ENCODE measurements at regions not wholly inside any gene's neighbourhood (a gene's known extent, or its start where the extent isn't known, plus 50 kb on each side); places are given as distances from the start of the nearest gene placed in this dataset.
"Not testable (repeated sequence)": the region's sequence is repeated elsewhere in the genome, so short reads cannot be mapped to it uniquely, and the experiment has no call there.

GRCh38 chr5:131107128-131107527 is 57.9 kb downstream of the HINT1 start:
- H3K27ac ChIP-seq (ENCODE audit: low read depth, low read length) = no peak overlapping the region
- TF ChIP-seq CTCF (IDR thresholded peaks at IDR 0.05; ENCODE audit: extremely low read depth, low read depth, low read length) = no peak

DNA sequence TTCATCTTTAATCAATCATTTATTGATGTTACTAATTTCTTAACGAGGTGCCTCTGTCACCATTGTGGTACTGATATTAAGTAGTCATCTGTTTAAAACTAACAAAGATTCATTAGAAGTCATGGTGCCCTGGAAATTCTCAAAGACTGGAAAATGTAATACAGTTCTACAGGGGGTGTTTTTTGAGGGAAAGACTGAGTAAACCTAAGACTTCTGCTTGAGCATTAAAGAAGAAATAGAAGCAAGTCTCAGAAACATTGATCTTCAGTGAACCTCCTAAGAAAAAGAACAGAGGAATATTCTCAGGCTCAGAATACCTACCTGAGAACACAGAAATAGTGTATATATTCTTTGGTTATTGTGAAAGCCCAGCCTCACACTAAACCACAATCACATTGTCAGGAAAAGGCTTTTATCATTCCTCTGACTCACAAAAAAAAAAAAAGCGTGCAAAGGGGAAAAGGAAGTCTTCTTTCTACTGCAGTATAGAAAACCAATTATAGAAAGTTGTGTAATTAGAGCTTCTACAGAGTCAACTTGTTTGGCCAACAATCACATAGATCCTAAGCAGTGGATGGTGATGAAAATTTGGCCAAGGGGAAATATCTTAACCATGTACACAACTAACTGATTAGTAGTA is 60.8 kb downstream of the HINT1 start:
- no peak for DNase-seq (ENCODE audit: insufficient read length, low spot score, missing footprints)
- no peak overlapping the region for H2AFZ ChIP-seq (ENCODE audit: low read length)
- no peak for TF ChIP-seq CTCF (IDR thresholded peaks at IDR 0.05; ENCODE audit: extremely low read depth, low read depth, low read length)
- H3K27me3 ChIP-seq (ENCODE audit: insufficient read depth, low read length) = no peaks in the 10 kb centered on the region
- no peaks in the 10 kb centered on the region for H3K36me3 ChIP-seq (ENCODE audit: insufficient read depth, low read length)
- no peak overlapping the region for H3K4me3 ChIP-seq (ENCODE audit: insufficient read depth, low read length)
- H3K4me2 ChIP-seq (ENCODE audit: insufficient read depth, low read length) = no peak overlapping the region
- no peaks in the 10 kb centered on the region for H3K79me2 ChIP-seq (ENCODE audit: insufficient read depth, low read length)
- H3K27ac ChIP-seq (ENCODE audit: low read depth, low read length) = no peak overlapping the region
- no peaks in the 10 kb centered on the region for H4K20me1 ChIP-seq (ENCODE audit: insufficient read depth, low read length)
- H3K9me3 ChIP-seq (ENCODE audit: low read depth, low read length) = no peaks in the 10 kb centered on the region
- H3K4me1 ChIP-seq (ENCODE audit: insufficient read depth, low read length) = no peaks in the 10 kb centered on the region

More at GRCh38 chr5:131107128-131107527, 57.9 kb downstream of the HINT1 start:
- Histone ChIP-seq H3K4me1 (ENCODE audit: insufficient read depth, low read length) (no peaks in the 10 kb centered on the region), H4K20me1 (ENCODE audit: insufficient read depth, low read length) (no peaks in the 10 kb centered on the region), H2AFZ (ENCODE audit: low read length) (no peak overlapping the region), H3K79me2 (ENCODE audit: insufficient read depth, low read length) (no peaks in the 10 kb centered on the region), H3K9me3 (ENCODE audit: low read depth, low read length) (no peaks in the 10 kb centered on the region), H3K4me3 (ENCODE audit: insufficient read depth, low read length) (no peak overlapping the region), H3K4me2 (ENCODE audit: insufficient read depth, low read length) (no peak overlapping the region), H3K27me3 (ENCODE audit: insufficient read depth, low read length) (no peaks in the 10 kb centered on the region), H3K36me3 (ENCODE audit: insufficient read depth, low read length) (no peaks in the 10 kb centered on the region)
- DNase-seq (ENCODE audit: insufficient read length, low spot score, missing footprints) = no peak

DNA sequence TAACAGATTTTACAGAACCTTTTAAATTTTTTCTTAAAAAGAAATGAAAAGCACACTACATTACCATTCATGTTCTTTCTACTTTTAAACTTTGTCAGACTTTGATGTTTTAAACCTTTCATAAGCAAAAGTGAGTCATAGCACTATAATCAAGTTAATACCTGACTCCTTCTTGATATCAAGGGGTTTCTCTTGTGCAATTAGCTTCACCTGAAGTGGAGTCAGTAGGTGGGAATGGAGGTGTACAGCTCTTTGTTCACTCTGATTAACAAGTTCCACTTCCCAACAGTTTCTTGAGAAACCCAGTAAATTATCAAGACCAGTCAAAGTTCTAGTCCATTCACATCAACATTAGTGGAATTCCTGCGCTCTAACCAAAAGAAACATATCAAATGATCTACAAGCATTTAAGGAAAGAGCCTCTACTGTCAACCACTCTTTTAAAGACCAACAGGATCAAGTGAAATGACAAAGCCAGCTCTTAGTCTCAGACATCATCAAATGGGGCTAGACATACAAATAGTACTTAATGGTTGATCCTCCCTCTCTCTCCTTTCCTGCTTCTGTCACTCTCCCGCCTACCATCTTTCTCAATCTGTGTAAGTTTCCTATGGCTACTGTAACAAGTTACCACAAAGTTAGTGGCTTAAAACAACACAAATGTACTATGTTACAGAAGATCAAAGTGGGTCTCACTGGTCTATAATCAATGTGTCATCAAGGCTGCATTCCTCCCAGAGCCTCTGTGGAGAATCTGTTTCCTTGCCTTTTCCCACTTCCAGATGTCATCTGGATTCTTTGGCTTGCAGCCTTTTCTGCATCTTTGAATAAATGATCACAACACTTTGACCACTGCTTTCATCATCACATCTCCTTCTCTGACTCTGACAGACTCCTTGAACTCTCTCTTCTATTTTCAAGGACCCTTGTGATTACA is 68.0 kb downstream of the HINT1 start:
- no peak for DNase-seq (ENCODE audit: insufficient read length, low spot score, missing footprints)
- H3K4me3 ChIP-seq (ENCODE audit: insufficient read depth, low read length) = no peak overlapping the region
- H3K27me3 ChIP-seq (ENCODE audit: insufficient read depth, low read length) = no peaks in the 10 kb centered on the region
- H3K79me2 ChIP-seq (ENCODE audit: insufficient read depth, low read length) = no peaks in the 10 kb centered on the region
- no peaks in the 10 kb centered on the region for H3K36me3 ChIP-seq (ENCODE audit: insufficient read depth, low read length)
- no peak overlapping the region for H3K27ac ChIP-seq (ENCODE audit: low read depth, low read length)
- TF ChIP-seq CTCF (IDR thresholded peaks at IDR 0.05; ENCODE audit: extremely low read depth, low read depth, low read length) = no peak
- H3K9me3 ChIP-seq (ENCODE audit: low read depth, low read length) = no peaks in the 10 kb centered on the region
- no peaks in the 10 kb centered on the region for H4K20me1 ChIP-seq (ENCODE audit: insufficient read depth, low read length)
- H2AFZ ChIP-seq (ENCODE audit: low read length) = no peak overlapping the region
- no peaks in the 10 kb centered on the region for H3K4me1 ChIP-seq (ENCODE audit: insufficient read depth, low read length)
- no peak overlapping the region for H3K4me2 ChIP-seq (ENCODE audit: insufficient read depth, low read length)

GRCh38 chr5:131095561-131095960 is 69.5 kb downstream of the HINT1 start:
- not testable (repeated sequence) for H4K20me1 ChIP-seq (ENCODE audit: insufficient read depth, low read length); H3K4me3 ChIP-seq (ENCODE audit: insufficient read depth, low read length); H3K79me2 ChIP-seq (ENCODE audit: insufficient read depth, low read length); H3K27ac ChIP-seq (ENCODE audit: low read depth, low read length); DNase-seq (ENCODE audit: insufficient read length, low spot score, missing footprints); H3K9me3 ChIP-seq (ENCODE audit: low read depth, low read length); H3K4me2 ChIP-seq (ENCODE audit: insufficient read depth, low read length); H3K4me1 ChIP-seq (ENCODE audit: insufficient read depth, low read length); H2AFZ ChIP-seq (ENCODE audit: low read length); H3K27me3 ChIP-seq (ENCODE audit: insufficient read depth, low read length); H3K36me3 ChIP-seq (ENCODE audit: insufficient read depth, low read length)
